ENCODE measurements at regions not wholly inside any gene's neighbourhood (a gene's known extent, or its start where the extent isn't known, plus 50 kb on each side); places are given as distances from the start of the nearest gene placed in this dataset.
"Not testable (repeated sequence)": the region's sequence is repeated elsewhere in the genome, so short reads cannot be mapped to it uniquely, and the experiment has no call there.

GRCh38 chr3:912717-913116, 180.1 kb upstream of the CNTN6 start:
- DNase-seq (ENCODE audit: low spot score): not testable (repeated sequence)

DNA sequence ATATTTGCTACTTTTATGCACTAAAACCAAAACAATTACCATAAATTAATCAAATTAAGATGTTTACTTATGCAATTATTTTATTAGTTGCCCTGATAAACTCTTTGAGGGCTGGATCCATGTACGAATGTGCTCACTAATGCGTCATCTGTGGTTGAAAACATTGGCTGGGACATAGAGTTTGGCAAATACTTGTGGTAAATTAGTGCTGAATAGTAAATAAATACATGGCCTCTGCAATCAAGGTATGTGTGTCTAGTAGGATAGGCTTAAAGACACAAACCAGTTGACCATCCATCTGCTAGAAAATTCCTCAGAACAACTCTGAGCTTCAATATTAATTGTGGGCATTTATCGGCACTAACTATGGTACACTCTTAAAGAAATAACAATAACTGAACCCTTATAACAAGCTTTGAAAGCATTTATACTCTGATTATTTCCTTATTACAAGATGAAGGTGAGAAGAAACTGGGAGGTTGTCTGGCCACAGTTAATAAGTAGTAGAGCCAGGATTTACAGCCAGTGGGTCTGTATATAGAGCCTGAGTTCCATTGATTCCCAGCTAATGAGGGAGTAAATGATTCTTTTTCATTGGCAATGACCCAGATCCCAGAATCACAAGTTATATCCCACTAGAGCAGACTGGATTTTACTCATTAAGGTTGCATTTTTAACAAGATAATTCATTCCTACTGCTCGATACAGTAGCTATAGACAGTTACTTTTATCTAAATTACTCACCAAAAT, 169.5 kb upstream of the CNTN6 start:
- no peak for DNase-seq (ENCODE audit: low spot score)

DNA sequence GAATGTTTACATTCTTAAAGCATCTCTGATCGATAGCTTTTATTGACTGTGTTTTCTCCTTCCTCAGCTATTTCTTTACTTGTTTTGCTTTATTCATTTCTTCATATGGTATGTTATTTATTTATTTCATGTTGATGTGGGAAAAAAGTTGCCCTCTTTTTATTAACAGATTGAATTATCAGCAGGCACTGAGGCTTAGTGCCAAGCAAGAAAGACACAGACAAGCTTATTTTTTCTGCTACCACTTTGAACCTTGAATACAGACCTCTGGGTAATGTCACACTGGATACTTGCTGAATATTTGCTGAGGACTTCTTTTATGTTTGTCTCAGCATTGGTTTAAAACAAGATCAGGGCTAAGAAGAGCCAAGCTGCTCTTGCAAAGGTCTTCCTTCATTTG, 162.0 kb upstream of the CNTN6 start:
- DNase-seq (ENCODE audit: low spot score): no peak

GRCh38 chr3:933326-933725, 159.5 kb upstream of the CNTN6 start:
- DNase-seq (ENCODE audit: low spot score): no peak

GRCh38 chr3:944786-945185, 148.0 kb upstream of the CNTN6 start:
- no peak for DNase-seq (ENCODE audit: low spot score)

DNA sequence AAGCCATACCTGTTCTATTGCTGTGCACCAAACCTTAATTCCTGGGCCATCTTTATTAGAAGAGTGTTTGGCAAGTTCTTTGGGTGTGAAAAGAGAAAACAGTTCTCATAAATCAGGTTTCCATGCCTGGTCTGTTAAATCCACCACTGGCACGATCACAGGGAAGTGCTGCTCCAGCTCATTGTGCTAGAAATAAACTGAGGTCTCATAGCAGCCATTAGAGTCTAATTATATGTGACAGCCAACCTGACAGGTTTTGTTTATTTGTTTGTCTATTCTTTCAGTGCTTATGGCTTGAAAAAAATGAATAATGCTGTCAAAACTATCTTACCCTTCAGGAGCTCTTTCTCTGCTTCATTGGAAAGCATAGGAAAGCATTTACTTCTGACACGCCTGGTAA, 147.1 kb upstream of the CNTN6 start:
- no peak for DNase-seq (ENCODE audit: low spot score)

- DNase-seq (ENCODE audit: low spot score): no peak
These were observed 139.9 kb upstream of the CNTN6 start for GRCh38 chr3:952906-953305.

DNA sequence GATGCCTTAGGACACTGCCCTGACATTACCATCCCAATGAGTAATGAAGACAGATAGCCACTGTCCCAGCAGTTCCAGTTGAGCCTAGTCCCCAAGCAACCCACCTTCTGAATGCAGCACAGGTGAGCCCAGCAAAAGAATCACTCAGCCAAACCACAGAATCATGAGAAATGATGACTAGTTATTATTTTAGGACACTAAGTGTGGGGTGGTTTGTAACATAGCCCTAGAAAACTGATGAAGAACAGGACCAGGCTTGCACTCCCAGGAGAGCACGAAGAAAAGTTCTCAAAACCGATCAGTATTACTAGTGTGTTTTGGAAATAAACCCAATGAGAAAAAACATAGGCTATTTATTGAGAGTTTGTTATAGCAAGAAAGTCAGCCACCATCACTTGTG, 129.6 kb upstream of the CNTN6 start:
- no peak for DNase-seq (ENCODE audit: low spot score)

DNA sequence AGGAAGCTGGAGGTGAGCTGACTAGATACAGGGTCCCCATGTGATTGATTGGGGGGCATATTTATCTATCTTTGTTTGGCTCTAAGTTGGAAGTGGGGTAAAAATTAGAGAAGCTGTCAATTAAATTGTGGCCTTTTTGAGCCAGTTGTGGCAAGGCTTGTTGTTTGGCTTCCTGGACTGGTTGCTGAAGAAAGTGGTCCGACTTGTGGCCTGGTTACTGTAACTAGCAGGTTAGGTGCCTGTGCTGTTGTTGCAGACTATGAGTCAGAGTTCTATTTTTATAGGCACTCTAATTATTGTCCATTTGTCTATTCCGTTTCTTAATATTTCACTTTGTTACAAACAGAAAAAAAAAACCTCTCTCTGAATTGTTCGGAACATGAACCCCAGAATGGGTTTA, 129.1 kb upstream of the CNTN6 start:
- DNase-seq (ENCODE audit: low spot score): no peak

GRCh38 chr3:965826-966225, 127.0 kb upstream of the CNTN6 start:
- DNase-seq (ENCODE audit: low spot score): no peak

DNA sequence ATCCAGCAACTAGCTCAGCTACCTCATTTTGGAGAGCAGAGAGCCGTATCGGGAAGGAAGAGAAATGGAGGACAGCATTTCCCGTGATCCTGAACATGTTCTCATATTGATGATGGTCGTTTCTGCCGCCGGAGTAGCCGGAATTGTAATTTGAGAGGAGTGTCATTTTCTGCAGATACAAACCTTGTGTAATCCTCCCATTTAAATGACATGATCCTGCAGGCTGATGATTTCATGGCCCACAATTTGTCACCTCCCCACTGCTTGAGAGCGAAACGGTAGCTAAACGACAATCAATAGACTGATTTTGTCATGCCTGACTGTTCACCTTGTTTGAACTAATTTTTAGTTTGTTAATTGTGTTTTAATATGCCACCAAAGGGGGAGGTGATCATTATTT, 126.5 kb upstream of the CNTN6 start:
- DNase-seq (ENCODE audit: low spot score): no peak

DNA sequence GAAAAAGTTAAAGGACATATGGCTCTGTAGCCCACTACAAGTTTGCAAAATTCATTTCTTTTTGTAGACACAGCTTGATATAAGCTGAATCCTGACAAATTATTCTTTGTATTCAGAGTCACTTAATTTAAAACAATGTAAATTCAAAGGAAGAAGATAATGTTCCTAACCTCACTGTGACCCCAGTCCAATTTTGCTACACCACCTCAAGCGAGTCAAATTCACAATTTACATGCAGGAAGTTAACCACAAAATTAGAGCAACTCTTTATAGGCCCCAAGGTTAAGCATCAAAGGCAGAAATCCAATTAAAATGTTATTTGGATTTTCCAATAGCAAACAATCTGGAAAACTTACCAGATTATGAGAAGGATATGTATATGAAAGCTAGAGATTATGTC, 119.5 kb upstream of the CNTN6 start:
- DNase-seq (ENCODE audit: low spot score): no peak

DNA sequence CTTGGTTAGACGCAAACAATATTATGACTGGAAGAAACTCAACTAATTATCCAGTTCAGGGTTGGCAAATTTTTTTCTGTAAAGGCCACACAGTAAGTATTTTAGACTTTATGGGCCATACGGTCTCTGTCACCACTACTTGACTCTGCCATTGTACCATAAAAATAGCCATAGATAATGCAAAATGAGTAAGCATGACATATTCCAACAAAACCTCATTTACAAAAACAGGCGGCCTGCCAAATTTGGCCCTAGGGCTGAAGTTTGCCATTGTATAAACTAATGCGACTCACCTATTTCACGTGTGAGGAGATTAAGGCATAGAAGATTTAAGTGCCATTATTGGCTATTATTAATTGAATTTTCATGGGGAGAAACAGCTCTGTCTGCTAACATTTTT, 116.8 kb upstream of the CNTN6 start:
- DNase-seq (ENCODE audit: low spot score): no peak

- no peak for DNase-seq (ENCODE audit: low spot score)
These were observed 111.7 kb upstream of the CNTN6 start for GRCh38 chr3:981156-981555.

GRCh38 chr3:988785-989184, 104.0 kb upstream of the CNTN6 start:
- DNase-seq (ENCODE audit: low spot score): no peak

DNA sequence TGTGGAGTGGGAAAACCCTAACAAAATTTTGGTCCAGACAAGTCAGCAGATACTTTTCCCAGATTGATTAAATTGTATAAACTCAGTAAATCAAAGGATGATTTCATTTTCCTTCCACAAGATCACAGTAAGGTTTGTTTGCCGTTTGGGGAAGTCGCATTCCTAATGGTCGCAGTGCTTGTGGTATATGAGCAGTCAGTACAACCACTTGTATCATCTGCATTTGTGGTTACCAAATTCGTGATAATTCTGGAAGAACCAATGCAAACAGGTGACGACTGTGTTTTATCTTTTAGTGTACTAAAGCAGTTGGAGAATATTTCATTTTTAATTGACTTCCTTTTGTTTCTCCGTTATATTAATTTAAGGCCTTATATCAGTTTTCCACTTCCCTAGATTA, 100.0 kb upstream of the CNTN6 start:
- no peak for DNase-seq (ENCODE audit: low spot score)

DNA sequence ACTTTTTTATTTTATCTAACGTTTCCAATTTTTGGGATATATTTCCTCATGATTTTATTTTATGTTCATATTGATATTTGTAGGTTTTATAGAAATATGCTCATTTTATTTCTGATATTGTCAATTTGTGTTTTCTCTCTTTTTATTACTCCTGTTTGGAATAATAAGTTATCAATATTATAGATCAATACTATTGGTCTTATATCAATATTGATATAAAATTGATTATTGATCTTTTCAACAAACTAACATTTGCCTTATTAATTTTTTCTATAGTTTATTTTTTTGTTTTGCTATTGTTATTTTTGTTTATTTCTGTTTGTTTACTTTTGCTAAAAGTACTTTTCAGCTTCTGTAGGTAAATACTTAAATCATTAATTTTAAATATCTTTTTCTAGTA, 90.8 kb upstream of the CNTN6 start:
- DNase-seq (ENCODE audit: low spot score): no peak

DNA sequence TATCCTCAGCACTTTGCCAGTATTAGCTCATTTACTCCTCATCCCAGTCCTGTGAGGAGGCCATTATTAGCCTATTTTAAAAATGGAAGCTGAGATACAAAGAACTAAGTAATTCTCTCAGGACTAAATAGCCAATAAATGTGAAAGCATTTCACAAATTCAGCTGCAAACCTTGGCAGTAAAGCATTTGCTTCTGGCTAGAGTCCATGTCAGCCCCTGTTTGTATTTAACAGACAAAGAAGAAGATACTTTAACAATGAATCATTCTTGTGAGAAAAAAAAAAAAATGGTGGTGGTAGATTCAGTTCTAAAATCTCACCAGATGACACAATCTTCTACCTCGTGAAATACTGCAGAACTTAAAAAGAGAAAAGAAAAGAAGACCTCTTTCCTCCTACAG, 85.0 kb upstream of the CNTN6 start:
- DNase-seq (ENCODE audit: low spot score): no peak

DNA sequence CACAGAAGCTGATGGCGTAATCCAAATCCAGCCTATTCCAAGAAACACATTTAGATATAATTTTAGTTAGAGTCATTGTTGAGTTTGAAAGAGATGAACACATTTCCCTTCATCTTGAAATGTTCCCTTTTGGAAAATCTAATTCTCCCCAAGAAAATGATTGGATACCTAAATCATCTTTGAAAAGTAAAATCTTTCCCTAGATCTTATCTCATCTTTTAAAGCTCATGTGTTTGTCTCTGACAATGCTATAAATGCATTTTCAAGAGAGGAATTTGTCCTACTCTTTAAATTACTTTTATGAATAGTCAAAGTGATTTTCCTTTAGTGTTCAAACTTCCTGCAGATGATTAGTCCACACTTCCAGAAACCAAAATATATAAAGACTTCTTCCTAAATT, 82.6 kb upstream of the CNTN6 start:
- no peak for DNase-seq (ENCODE audit: low spot score)

DNA sequence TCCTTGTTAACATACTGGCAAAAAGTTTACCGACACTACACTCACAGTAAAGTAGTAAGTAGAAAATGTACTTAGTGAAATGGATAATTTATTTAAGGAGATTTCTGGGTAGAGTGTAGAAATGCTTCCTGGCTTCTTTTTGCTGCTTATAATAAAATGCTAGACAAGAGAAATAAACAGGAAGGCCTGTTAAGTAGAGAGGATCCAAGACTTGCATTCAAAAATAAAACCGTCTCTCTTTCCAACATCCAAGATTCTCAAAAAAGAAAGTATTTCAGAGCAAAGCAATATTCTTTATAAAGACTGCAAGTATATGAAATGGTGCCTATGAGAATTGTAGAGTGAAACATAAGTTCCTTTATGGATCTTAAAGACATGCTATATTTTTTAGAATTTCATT, 77.0 kb upstream of the CNTN6 start:
- no peak for DNase-seq (ENCODE audit: low spot score)

DNA sequence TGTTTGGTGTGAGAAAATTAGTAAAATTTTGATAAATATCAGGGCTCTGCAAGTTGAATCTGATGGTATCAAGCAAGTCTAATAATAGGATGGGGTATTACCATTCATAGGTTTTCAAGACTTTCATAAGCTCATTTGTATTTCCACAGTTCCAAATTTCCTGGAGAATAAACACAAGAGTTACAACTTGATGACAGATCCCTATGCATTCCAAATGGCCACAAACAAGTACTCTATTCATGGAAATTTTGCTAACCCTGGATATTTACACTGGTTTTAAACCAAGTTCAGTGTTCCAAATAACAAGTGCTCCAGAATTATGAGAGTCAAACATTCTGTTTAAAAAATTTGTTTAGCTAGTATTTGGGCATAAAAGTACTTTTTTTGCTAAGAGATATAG, 75.0 kb upstream of the CNTN6 start:
- no peak for DNase-seq (ENCODE audit: low spot score)

DNA sequence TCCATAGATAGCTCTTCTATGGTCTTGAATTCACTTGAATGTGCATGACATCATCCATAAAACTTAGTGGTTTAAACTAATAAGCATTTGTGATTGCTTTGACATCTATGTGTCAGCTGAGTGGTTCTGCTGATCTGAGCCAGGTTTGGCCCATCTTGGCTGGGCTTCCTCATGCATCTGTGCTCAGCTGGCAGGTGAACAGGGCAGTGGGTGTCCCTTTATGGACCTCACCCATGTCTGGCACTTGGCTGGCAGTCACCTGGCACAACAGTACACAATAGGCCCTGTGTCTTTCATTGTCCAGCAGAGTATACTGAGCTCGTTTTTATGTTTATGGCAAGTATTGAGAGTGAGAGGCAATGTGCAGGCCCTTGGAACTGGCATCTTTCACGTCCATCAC, 73.7 kb upstream of the CNTN6 start:
- DNase-seq (ENCODE audit: low spot score): no peak

- no peak for DNase-seq (ENCODE audit: low spot score)
These were observed 66.4 kb upstream of the CNTN6 start for GRCh38 chr3:1026395-1026794.
